OCI-LY1 (cell line): ENCODE measurements at regions not wholly inside any gene's neighbourhood (a gene's known extent, or its start where the extent isn't known, plus 50 kb on each side); places are given as distances from the start of the nearest gene placed in this dataset.

Experiments
- H2AFZ ChIP-seq: fragments of 200-600 bp; sonication (generic), shearing (Covaris generic); 2 replicates; pipeline ENCODE4 v1.6.0; 2014; ENCODE audit warnings: antibody characterized with exemption, mild to moderate bottlenecking, low read length
- H3F3A ChIP-seq: fragments of 200-600 bp; sonication (generic), shearing (Covaris generic); 2 replicates; pipeline ENCODE4 v1.6.0; 2014; ENCODE audit warnings: mild to moderate bottlenecking, antibody characterized with exemption, low read length, moderate library complexity; ENCODE audit not compliant: insufficient read depth
- H3K27ac ChIP-seq: fragments of 200-600 bp; sonication (generic); 2 replicates; pipeline ENCODE4 v1.5.1; 2014; ENCODE audit warnings: low read length, mixed run types, mild to moderate bottlenecking, low read depth; ENCODE audit not compliant: poor library complexity, severe bottlenecking
- H3K27me3 ChIP-seq: fragments of 200-600 bp; sonication (generic); 2 replicates; pipeline ENCODE4 v1.6.0; 2014; ENCODE audit warnings: antibody characterized with exemption, mild to moderate bottlenecking, low read length, moderate library complexity; ENCODE audit not compliant: insufficient read depth
- H3K36me3 ChIP-seq: fragments of 200-600 bp; sonication (generic); 2 replicates; pipeline ENCODE4 v1.6.1; 2014; ENCODE audit warnings: mild to moderate bottlenecking, antibody characterized with exemption, low read length, moderate library complexity, mixed read lengths; ENCODE audit not compliant: insufficient read depth
- H3K4me1 ChIP-seq: fragments of 200-600 bp; sonication (generic); 2 replicates; pipeline ENCODE4 v1.5.1; 2014; ENCODE audit warnings: mild to moderate bottlenecking, low read length, moderate library complexity; ENCODE audit not compliant: insufficient read depth, severe bottlenecking
- H3K4me2 ChIP-seq: fragments of 200-600 bp; sonication (generic), shearing (Covaris generic); 2 replicates; pipeline ENCODE4 v1.6.1; 2014; ENCODE audit warnings: low read length
- H3K4me3 ChIP-seq: fragments of 200-600 bp; sonication (generic); 2 replicates; pipeline ENCODE4 v1.5.1; 2014; ENCODE audit warnings: low read length, low read depth, mild to moderate bottlenecking, mixed read lengths; ENCODE audit not compliant: poor library complexity, severe bottlenecking
- H3K79me2 ChIP-seq: fragments of 200-600 bp; shearing (Covaris generic); 2 replicates; pipeline ENCODE4 v1.6.1; 2016; ENCODE audit warnings: mixed run types, low read length, mixed read lengths; ENCODE audit not compliant: insufficient read depth
- H3K9ac ChIP-seq: fragments of 200-600 bp; sonication (generic), shearing (Covaris generic); 2 replicates; pipeline ENCODE4 v1.6.1; 2014; ENCODE audit warnings: mild to moderate bottlenecking, low read length, mixed read lengths
- H3K9me2 ChIP-seq: fragments of 200-600 bp; sonication (generic), shearing (Covaris generic); 2 replicates; pipeline ENCODE4 v1.6.1; 2014; ENCODE audit warnings: low read depth, mild to moderate bottlenecking, low read length, mixed read lengths
- H3K9me3 ChIP-seq: fragments of 200-600 bp; shearing (Covaris generic); 2 replicates; pipeline ENCODE4 v1.6.1; 2014; ENCODE audit warnings: low read length, mixed read lengths
- H4K20me1 ChIP-seq: fragments of 200-600 bp; sonication (generic), shearing (Covaris generic); 2 replicates; pipeline ENCODE4 v1.6.0; 2016; ENCODE audit warnings: mild to moderate bottlenecking, low read length; ENCODE audit not compliant: insufficient read depth
- EZH2 ChIP-seq: fragments of 200-600 bp; sonication (generic), shearing (Covaris generic); IDR thresholded peaks from 2 replicates; pipeline ENCODE4 v1.8.0; 2017; ENCODE audit warnings: borderline replicate concordance, mixed run types, mild to moderate bottlenecking, antibody characterized with exemption, low read length, moderate library complexity, mixed read lengths
- TF ChIP-seq, protein P1 (sequence below): fragments of 200-600 bp; sonication (generic), shearing (Covaris generic); IDR thresholded peaks from 2 replicates; pipeline ENCODE4 v1.5.1; 2017; ENCODE audit warnings: mild to moderate bottlenecking, antibody characterized with exemption, low read length, moderate library complexity, mixed read lengths

DNA sequence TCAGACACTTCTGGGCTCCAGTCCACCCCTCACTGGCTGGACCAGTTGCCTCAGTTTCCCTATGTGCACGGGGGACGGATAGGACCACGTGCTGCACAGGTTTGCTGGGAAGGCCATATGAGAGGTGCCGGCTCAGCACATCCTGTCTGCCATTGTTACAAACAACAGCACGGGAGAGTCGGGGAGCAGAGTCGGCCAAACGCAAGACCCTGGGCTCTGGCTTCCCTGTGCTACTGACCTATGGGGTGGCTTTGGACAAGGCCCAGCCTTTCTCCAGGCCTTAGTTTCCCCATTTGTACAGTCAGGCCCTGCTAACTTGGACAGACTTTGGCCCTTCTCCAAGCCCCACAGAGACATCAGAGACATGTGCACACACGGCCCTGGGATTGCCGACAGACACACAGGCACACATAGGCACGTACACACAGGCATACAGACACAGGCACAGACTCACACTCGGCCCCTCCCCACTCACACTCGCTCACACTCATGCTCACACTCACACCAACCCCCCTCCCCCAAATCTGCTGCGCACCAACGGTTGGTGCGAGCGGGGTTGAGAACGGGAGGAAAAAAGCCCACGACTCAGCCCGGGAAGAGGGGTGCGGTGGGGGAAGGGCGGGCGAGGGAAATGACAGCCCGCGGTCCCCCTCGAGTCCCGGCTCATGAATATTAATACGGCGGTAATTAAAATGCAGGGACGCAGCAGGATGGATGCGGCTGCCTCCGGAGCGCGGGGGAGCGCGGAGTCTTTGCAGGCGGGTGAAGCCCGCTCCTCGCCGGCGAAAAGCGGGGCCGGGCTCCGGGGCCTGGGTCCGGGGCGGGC is 133.0 kb downstream of the C9orf50 start:
- TF ChIP-seq, protein P1, sequence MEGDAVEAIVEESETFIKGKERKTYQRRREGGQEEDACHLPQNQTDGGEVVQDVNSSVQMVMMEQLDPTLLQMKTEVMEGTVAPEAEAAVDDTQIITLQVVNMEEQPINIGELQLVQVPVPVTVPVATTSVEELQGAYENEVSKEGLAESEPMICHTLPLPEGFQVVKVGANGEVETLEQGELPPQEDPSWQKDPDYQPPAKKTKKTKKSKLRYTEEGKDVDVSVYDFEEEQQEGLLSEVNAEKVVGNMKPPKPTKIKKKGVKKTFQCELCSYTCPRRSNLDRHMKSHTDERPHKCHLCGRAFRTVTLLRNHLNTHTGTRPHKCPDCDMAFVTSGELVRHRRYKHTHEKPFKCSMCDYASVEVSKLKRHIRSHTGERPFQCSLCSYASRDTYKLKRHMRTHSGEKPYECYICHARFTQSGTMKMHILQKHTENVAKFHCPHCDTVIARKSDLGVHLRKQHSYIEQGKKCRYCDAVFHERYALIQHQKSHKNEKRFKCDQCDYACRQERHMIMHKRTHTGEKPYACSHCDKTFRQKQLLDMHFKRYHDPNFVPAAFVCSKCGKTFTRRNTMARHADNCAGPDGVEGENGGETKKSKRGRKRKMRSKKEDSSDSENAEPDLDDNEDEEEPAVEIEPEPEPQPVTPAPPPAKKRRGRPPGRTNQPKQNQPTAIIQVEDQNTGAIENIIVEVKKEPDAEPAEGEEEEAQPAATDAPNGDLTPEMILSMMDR = no peak
- no peak for TF ChIP-seq EZH2
- H2AFZ ChIP-seq = no peak overlapping the region
- no peaks in the 10 kb centered on the region for H3F3A ChIP-seq
- H3K9me3 ChIP-seq = no peaks in the 10 kb centered on the region
- H3K4me2 ChIP-seq = peak overlapping the region; percentile 60
- H3K4me3 ChIP-seq = peak overlapping the region; percentile 58
- H3K27ac ChIP-seq = no peak overlapping the region
- no peaks in the 10 kb centered on the region for H3K9me2 ChIP-seq
- no peaks in the 10 kb centered on the region for H3K27me3 ChIP-seq
- H3K4me1 ChIP-seq = peaks cover 15% of the 10 kb centered on the region
- no peaks in the 10 kb centered on the region for H3K79me2 ChIP-seq
- H3K36me3 ChIP-seq = no peaks in the 10 kb centered on the region
- H3K9ac ChIP-seq = no peak overlapping the region; the same call in 1 of the 2 replicates
- H4K20me1 ChIP-seq = no peaks in the 10 kb centered on the region

DNA sequence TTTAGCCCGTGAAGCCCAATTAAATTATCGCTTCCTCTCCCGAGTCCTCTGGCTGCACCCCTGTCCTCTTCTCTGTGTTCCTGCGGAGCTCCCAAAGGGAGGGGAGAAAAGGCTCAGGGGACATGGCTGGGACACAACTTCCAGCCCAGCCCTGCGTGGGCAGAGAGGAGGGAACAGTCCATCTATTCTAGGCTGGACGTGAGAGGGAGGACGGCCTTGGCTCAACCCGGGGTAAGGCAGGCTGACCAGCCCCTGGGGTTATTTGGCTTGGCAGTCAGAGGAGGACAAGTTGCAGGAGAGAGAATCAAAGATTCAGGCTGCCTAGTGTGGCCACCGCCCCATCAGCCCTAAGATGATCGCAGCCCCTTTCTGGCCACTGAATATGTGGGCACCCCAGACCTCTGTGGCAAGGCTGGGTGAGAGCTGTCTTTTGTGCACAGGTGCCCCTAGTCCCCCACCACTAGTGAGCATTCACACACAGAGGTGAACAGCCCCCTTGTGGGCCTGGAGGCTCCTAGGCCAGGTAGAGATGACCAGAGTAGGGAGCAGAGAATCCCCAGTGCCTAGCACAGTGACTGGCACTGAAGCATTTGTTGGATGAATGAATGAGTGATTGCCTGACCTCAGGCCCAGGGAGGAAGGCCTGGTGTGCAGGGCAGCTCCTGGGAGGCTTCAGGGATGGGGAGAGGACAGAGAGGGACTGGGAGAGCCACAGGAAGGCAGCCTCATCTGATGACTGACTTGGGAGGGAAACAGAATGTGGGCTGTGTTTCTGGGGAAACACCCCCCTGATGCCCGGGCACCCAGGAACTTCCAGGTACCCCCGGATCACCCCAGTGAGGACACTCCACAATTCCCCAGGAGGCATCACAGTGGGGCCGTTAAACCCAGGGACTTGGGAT is 133.9 kb downstream of the C9orf50 start:
- no peak overlapping the region for H3K27ac ChIP-seq
- no peaks in the 10 kb centered on the region for H3F3A ChIP-seq

DNA sequence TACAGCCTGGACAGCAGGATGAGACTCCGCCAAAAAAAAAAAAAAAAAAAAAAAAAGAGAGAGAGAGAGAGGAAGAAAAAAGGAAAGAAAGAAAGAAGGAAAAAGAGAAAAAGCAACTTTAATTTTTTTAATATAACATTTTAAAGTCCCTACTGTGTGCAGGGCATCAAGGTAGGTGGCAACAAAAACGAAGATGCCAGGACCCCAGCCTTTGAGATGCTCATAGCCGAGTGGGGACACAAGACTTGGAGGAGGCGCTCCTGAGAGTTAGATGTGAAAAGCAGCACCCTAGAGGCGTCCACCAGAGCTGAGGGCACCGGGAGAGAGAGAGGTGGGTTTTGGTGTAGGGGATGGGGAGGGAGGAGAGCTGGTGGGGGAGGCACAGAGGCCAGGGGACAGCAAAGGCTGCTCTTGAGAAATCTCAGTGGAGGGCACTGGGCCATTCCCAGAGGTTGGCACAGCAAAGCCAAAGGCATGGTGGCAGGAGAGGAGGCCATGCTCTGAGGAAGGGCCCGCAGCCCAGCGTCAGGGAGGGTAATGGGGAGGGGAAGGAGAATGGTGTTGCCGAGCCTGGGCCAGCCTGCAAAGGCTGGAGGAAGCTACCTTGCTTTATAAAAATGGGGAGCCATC is 135.6 kb downstream of the C9orf50 start:
- peaks cover 15% of the 10 kb centered on the region for H3K4me1 ChIP-seq
- no peak for TF ChIP-seq EZH2
- TF ChIP-seq, protein P1 = no peak

More for the DNA sequence above, 133.9 kb downstream of the C9orf50 start:
- TF ChIP-seq, protein P1 = no peak
- TF ChIP-seq EZH2 = no peak
- Histone ChIP-seq H3K4me1 (peaks cover 15% of the 10 kb centered on the region), H2AFZ (no peak overlapping the region), H3K9me3 (no peaks in the 10 kb centered on the region), H3K9me2 (no peaks in the 10 kb centered on the region), H4K20me1 (no peaks in the 10 kb centered on the region), H3K4me3 (no peak overlapping the region), H3K79me2 (no peaks in the 10 kb centered on the region), H3K36me3 (no peaks in the 10 kb centered on the region), H3K4me2 (no peak overlapping the region), H3K27me3 (no peaks in the 10 kb centered on the region), H3K9ac (no peak overlapping the region)

More for the DNA sequence above, 135.6 kb downstream of the C9orf50 start:
- H3K9me3 ChIP-seq = no peaks in the 10 kb centered on the region
- peaks cover 3% of the 10 kb centered on the region; the same call in 1 of the 2 replicates for H3K27me3 ChIP-seq
- no peaks in the 10 kb centered on the region for H3K36me3 ChIP-seq
- no peaks in the 10 kb centered on the region for H3K79me2 ChIP-seq
- H3F3A ChIP-seq = no peaks in the 10 kb centered on the region
- no peak overlapping the region for H3K4me2 ChIP-seq
- H3K4me3 ChIP-seq = no peak overlapping the region
- no peaks in the 10 kb centered on the region for H3K9me2 ChIP-seq
- no peaks in the 10 kb centered on the region for H4K20me1 ChIP-seq
- no peak overlapping the region for H3K9ac ChIP-seq
- no peak overlapping the region for H3K27ac ChIP-seq
- H2AFZ ChIP-seq = no peak overlapping the region
